Bronchial epithelial cell (primary cell): ENCODE measurements at regions not wholly inside any gene's neighbourhood (a gene's known extent, or its start where the extent isn't known, plus 50 kb on each side); places are given as distances from the start of the nearest gene placed in this dataset.

Experiments used
- DNase-seq: peaks from one replicate; pipeline ENCODE4 v3.0.0-alpha.2; 2010; ENCODE audit warnings: low read depth
- FAIRE-seq: peaks from 2 replicates; lab custom pipeline; 2011; peaks lifted over from hg19 to GRCh38; lab: Jason Lieb, UNC
- H3K27me3 ChIP-seq: 2 replicates; pipeline ENCODE4 v1.5.1; 2011; ENCODE audit warnings: low read length; ENCODE audit not compliant: control insufficient read depth, insufficient read depth
- H3K36me3 ChIP-seq: 2 replicates; pipeline ENCODE4 v1.5.1; 2011; ENCODE audit warnings: low read length; ENCODE audit not compliant: control insufficient read depth, insufficient read depth
- H3K4me3 ChIP-seq: 2 replicates; pipeline ENCODE4 v1.5.1; 2011; ENCODE audit warnings: mild to moderate bottlenecking, low read depth, low read length, control low read depth
- TF ChIP-seq, protein P1 (sequence below): IDR thresholded peaks from 2 replicates; pipeline ENCODE4 v1.5.1; 2011; ENCODE audit warnings: mild to moderate bottlenecking, moderate library complexity, low read length, control low read depth, inconsistent platforms; ENCODE audit not compliant: insufficient read depth, severe bottlenecking

DNA sequence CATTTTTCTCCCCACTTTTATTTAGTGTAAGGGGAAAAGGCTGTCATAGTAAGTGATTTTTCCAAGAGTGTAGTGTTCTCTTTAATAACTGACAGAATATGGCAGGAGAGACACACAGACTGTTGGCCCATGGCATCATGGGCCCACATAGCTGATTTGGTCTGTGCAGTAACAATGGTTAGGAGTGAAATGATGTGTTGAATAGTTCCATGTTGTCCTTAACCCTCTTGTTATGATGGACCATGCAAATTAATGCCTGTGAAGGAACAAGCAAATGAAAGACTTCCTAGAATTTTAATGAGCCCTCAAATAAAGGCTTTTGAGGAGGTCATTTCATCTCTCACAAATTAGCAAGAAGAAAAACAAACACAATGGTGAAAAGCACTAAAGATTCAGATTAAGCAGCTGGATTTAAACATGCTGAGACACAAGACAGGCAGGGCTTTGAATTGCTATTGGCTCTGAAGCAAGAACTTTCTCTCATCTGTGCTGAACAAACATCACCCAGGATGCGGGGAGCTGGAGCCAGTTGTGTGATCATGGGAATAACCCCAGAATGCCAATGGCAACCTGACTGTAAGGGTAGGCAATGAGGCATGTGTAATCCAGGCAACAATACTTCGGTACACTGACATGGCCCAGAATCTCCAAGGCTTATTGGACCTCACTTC, 136.7 kb upstream of the VEPH1 start:
- DNase-seq (no peak), FAIRE-seq (no peak)
- Histone ChIP-seq H3K27me3 (no peaks in the 10 kb centered on the region), H3K4me3 (no peak overlapping the region), H3K36me3 (no peaks in the 10 kb centered on the region)
- TF ChIP-seq, protein P1, sequence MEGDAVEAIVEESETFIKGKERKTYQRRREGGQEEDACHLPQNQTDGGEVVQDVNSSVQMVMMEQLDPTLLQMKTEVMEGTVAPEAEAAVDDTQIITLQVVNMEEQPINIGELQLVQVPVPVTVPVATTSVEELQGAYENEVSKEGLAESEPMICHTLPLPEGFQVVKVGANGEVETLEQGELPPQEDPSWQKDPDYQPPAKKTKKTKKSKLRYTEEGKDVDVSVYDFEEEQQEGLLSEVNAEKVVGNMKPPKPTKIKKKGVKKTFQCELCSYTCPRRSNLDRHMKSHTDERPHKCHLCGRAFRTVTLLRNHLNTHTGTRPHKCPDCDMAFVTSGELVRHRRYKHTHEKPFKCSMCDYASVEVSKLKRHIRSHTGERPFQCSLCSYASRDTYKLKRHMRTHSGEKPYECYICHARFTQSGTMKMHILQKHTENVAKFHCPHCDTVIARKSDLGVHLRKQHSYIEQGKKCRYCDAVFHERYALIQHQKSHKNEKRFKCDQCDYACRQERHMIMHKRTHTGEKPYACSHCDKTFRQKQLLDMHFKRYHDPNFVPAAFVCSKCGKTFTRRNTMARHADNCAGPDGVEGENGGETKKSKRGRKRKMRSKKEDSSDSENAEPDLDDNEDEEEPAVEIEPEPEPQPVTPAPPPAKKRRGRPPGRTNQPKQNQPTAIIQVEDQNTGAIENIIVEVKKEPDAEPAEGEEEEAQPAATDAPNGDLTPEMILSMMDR, result no peak

DNA sequence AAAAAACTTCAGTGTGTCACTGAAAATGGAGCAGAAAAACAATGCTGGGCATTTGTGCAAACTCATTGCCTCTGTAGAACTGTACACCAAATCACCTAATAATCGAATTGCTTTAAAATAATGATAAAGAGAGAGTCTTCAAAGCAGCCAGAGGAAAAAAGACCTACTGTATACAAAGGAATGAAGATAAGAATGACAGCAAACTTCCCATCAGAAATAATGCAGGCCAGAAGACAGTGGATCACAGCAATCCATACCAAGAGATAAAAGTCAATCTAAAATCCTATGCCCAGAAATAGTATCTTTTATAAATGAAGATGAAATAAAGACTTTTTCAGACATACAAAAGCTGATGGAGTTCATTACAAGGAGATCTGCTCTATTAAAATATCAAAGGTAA, 134.7 kb upstream of the VEPH1 start:
- Histone ChIP-seq H3K36me3 (no peaks in the 10 kb centered on the region), H3K27me3 (no peaks in the 10 kb centered on the region), H3K4me3 (no peak overlapping the region)
- no peak for DNase-seq
- no peak for FAIRE-seq
- TF ChIP-seq, protein P1, result no peak

DNA sequence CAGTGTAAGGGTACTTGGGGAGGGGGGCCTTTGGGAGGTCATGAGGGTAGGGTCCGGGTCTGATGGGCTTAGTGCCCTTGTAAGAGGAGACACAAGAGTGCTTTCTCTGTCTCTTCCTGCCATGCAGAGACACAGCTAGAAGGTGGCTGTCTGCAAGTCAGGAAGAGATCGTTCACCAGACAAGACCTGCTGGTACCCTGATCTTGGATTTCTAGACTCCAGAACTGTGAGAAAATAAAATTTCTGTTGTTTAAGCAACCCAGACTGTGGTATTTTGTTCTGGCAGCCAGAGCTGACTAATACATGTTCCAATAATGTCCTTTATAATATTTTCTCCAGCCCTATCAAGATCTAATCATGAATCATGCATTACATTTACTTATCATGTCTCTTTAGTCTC, 130.0 kb upstream of the VEPH1 start:
- TF ChIP-seq, protein P1, result no peak
- Histone ChIP-seq H3K4me3 (no peak overlapping the region), H3K27me3 (no peaks in the 10 kb centered on the region), H3K36me3 (no peaks in the 10 kb centered on the region)
- DNase-seq, result no peak
- FAIRE-seq, result no peak

DNA sequence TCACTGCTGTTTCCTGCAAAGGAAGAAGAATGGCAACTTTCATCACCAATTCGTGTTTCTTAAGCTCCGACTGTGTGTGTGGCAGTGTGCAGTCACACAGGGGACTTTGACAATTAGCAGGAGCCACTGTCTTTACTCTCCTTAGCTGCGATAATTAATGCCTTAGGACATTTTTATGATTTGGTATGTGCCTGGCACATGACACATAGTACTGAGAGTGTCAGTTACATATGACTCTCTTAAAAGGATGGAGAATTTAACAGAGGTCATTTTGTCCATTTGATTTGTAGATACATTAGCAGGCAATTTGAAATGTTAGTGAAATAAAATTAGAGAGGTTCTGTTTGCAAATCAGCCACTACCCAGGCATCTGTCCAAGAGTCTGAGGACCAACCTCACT, 128.9 kb upstream of the VEPH1 start:
- no peak for FAIRE-seq

DNA sequence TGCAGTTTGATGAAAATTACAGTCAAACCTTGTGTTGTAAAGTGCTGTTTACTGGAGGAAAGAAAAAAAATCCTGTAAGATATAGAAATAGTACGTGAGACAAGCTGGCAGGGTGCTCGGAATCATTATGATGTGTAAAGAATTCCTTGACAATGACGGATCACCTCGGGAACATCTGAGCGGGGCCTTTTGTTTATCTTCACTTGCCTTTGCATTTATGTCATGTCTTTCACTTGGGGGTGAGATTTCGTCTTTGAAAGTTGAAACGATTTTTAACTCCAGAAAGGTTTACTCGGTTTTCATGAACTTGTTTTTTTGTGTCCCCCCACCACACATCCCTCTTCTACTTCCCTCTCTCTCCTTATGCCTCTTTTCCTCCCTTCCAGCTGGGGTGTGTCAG, 128.3 kb upstream of the VEPH1 start:
- Histone ChIP-seq H3K36me3 (no peaks in the 10 kb centered on the region), H3K27me3 (no peaks in the 10 kb centered on the region), H3K4me3 (no peak overlapping the region)
- TF ChIP-seq, protein P1, result no peak
- DNase-seq (peak; percentile 22), FAIRE-seq (no peak)

More for the DNA sequence above, 128.9 kb upstream of the VEPH1 start:
- no peaks in the 10 kb centered on the region for H3K36me3 ChIP-seq
- H3K4me3 ChIP-seq, result no peak overlapping the region
- H3K27me3 ChIP-seq, result no peaks in the 10 kb centered on the region
- TF ChIP-seq, protein P1, result no peak
- DNase-seq, result no peak

DNA sequence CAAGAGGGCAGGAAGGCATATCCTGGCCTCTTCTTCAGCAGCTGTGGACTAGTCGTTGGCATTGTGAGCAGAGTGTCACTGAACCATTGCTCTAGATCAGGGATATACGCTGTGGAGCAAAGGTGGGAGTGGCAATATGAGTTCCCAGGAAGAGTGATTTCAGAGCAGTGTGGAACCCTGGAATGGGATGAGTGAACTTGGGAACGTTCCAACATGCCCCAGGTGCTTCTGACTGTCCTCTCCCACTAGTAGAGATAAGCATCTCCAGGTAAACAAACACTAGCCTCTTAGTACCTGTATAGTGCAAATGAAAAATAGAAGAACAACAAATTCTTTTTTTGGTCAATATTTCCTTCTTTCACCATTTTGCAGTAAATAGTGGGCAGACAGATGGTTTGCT, 123.6 kb upstream of the VEPH1 start:
- DNase-seq (peak; percentile 12), FAIRE-seq (no peak)
- Histone ChIP-seq H3K4me3 (no peak overlapping the region), H3K36me3 (no peaks in the 10 kb centered on the region), H3K27me3 (no peaks in the 10 kb centered on the region)
- TF ChIP-seq, protein P1, result no peak
